Thoracic aorta (tissue), 2 donors: ENCODE measurements at regions not wholly inside any gene's neighbourhood (a gene's known extent, or its start where the extent isn't known, plus 50 kb on each side); places are given as distances from the start of the nearest gene placed in this dataset.

ENCODE experiments used
- ATAC-seq: fragments of 150-250 bp; one replicate; pipeline ENCODE4 v1.8.0; 2017; ENCODE audit warnings: low read depth; ENCODE audit not compliant: insufficient number of reproducible peaks, low FRiP score
- DNase-seq: peaks from one replicate; pipeline ENCODE4 v3.0.0-alpha.2; 2020; ENCODE audit warnings: low spot score
- H3K27ac ChIP-seq, 2 donors: fragments of 200-600 bp; sonication (generic); 1 replicate in 1 of 2; 2 replicates in 1 of 2; pipeline ENCODE4 v1.5.1; 2016; ENCODE audit warnings: mild to moderate bottlenecking in 2 of 2, moderate library complexity in 2 of 2
- H3K27me3 ChIP-seq: fragments of 200-600 bp; sonication (generic); replicated peaks from 2 replicates; pipeline ENCODE4 v1.6.0; 2016; ENCODE audit warnings: mild to moderate bottlenecking; ENCODE audit not compliant: insufficient read depth
- H3K36me3 ChIP-seq: fragments of 200-600 bp; sonication (generic); one replicate; pipeline ENCODE4 v1.5.1; 2016
- H3K4me1 ChIP-seq, 2 donors: fragments of 200-600 bp; sonication (generic); 1 replicate in 1 of 2; 2 replicates in 1 of 2; pipeline versions ENCODE4 v1.5.1 to v1.6.0; 2016; ENCODE audit warnings: low read depth in 2 of 2, mild to moderate bottlenecking in 1 of 2; ENCODE audit not compliant: control insufficient read depth in 1 of 2
- H3K4me3 ChIP-seq: fragments of 200-600 bp; sonication (generic); 2 replicates; pipeline ENCODE4 v1.5.1; 2016; ENCODE audit warnings: mild to moderate bottlenecking
- H3K9me3 ChIP-seq: fragments of 200-600 bp; sonication (generic); 2 replicates; pipeline ENCODE4 v1.5.1; 2016
- CTCF ChIP-seq: fragments of 200-600 bp; sonication (generic); IDR thresholded peaks from one replicate; pipeline ENCODE4 v1.5.1; 2019; ENCODE audit warnings: antibody characterized with exemption

- no peaks in the 10 kb centered on the region for H3K36me3 ChIP-seq
- ATAC-seq (no peak), DNase-seq (no peak)
- no peaks in the 10 kb centered on the region for H3K27me3 ChIP-seq
- no peak for TF ChIP-seq CTCF
- H3K4me1 ChIP-seq, result peaks cover 7% of the 10 kb centered on the region in 2 donors
- no peak overlapping the region for H3K4me3 ChIP-seq
- H3K9me3 ChIP-seq, result no peaks in the 10 kb centered on the region
- H3K27ac ChIP-seq, result no peak overlapping the region
These were observed 690.1 kb downstream of the KCNA4 start for GRCh38 chr11:29326757-29327156.

- DNase-seq (no peak), ATAC-seq (no peak)
- no peaks in the 10 kb centered on the region for H3K9me3 ChIP-seq
- no peaks in the 10 kb centered on the region for H3K36me3 ChIP-seq
- H3K4me1 ChIP-seq, result peaks cover 7% of the 10 kb centered on the region in 2 donors
- no peak overlapping the region for H3K27ac ChIP-seq
- no peak for TF ChIP-seq CTCF
- H3K4me3 ChIP-seq, result no peak overlapping the region
- H3K27me3 ChIP-seq, result no peaks in the 10 kb centered on the region
These were observed 692.5 kb downstream of the KCNA4 start for GRCh38 chr11:29324328-29324727.

GRCh38 chr11:29321293-29322132 is 695.3 kb downstream of the KCNA4 start:
- DNase-seq (no peak), ATAC-seq (no peak)
- no peak for TF ChIP-seq CTCF
- Histone ChIP-seq H3K4me1 (peaks cover 11 to 16% of the 10 kb centered on the region in 2 donors), H3K27me3 (no peaks in the 10 kb centered on the region), H3K9me3 (no peaks in the 10 kb centered on the region), H3K36me3 (no peaks in the 10 kb centered on the region), H3K27ac (no peak overlapping the region), H3K4me3 (no peak overlapping the region)

GRCh38 chr11:29320196-29320595 is 696.6 kb downstream of the KCNA4 start:
- Histone ChIP-seq H3K4me3 (no peak overlapping the region), H3K9me3 (no peaks in the 10 kb centered on the region), H3K27me3 (no peaks in the 10 kb centered on the region), H3K36me3 (no peaks in the 10 kb centered on the region), H3K4me1 (peaks cover 11 to 16% of the 10 kb centered on the region in 2 donors), H3K27ac (no peak overlapping the region)
- no peak for ATAC-seq
- DNase-seq, result no peak
- TF ChIP-seq CTCF, result no peak

- peak overlapping the region in 1 of 2 donors; percentile 62 for H3K27ac ChIP-seq
- no peaks in the 10 kb centered on the region for H3K9me3 ChIP-seq
- H3K36me3 ChIP-seq, result no peaks in the 10 kb centered on the region
- no peak overlapping the region for H3K4me3 ChIP-seq
- ATAC-seq (no peak), DNase-seq (no peak)
- H3K4me1 ChIP-seq, result peaks cover 8 to 12% of the 10 kb centered on the region in 2 donors
- no peaks in the 10 kb centered on the region for H3K27me3 ChIP-seq
- no peak for TF ChIP-seq CTCF
These were observed 697.6 kb downstream of the KCNA4 start for GRCh38 chr11:29319210-29319609.
